ENCODE measurements at regions not wholly inside any gene's neighbourhood (a gene's known extent, or its start where the extent isn't known, plus 50 kb on each side); places are given as distances from the start of the nearest gene placed in this dataset.
A peak's percentile ranks its signal among the peaks of the same experiment; 100 is the strongest.

- POLR2A ChIA-PET = no interaction called here
- peak; percentile 19 for FAIRE-seq
- no peak for DNase-seq (ENCODE audit: extremely low read depth in 1 of 4, low spot score in 3 of 4)
- ATAC-seq = no peak
- CTCF ChIA-PET (ENCODE audit: low intra/inter-chr PET ratio) = interaction anchor here (0.7 kb wide), 1 partner anchor 931 kb away, joined by 3 read pairs; no protein-coding TSS in a partner anchor
- no peak overlapping the region for H2AFZ ChIP-seq (ENCODE audit: low read depth, low read length)
- H3K9ac ChIP-seq (ENCODE audit: insufficient read depth in 1 of 2, low read depth in 2 of 2, low read length in 2 of 2) = no peak overlapping the region
- in situ Hi-C loops (cut with MboI) (no loop called here), intact Hi-C loops (cut with micrococcal nuclease) (no loop called here)
- peak; percentile 99 for TF ChIP-seq ZNF512 (tag; IDR thresholded peaks at IDR 0.05)
- TF ChIP-seq RBM17 (IDR thresholded peaks at IDR 0.05; ENCODE audit: borderline replicate concordance, low read depth, low read length) = no peak
- no peak for TF ChIP-seq ESRRB (CRISPR knock-in tag; IDR thresholded peaks at IDR 0.05; ENCODE audit: borderline replicate concordance)
- 0 out of 2 replicates have a peak, but pooled peaks have one; percentile 59 for TF ChIP-seq ZBTB2 (IDR thresholded peaks at IDR 0.05)
- no peak for TF ChIP-seq ZBTB11 (CRISPR knock-in tag; IDR thresholded peaks at IDR 0.05)
- no peak for TF ChIP-seq ZNF668 (CRISPR knock-in tag; IDR thresholded peaks at IDR 0.05)
- peak; percentile 49 for TF ChIP-seq U2AF1 (optimal IDR thresholded peaks at IDR 0.05; ENCODE audit: low read depth, low read length)
- TF ChIP-seq DIDO1 (tag; IDR thresholded peaks at IDR 0.05; ENCODE audit: low read depth) = no peak
- no peak for TF ChIP-seq PHF21A (IDR thresholded peaks at IDR 0.05; ENCODE audit: borderline replicate concordance, low read depth)
- no peak for TF ChIP-seq TSC22D4 (tag; IDR thresholded peaks at IDR 0.05)
- TF ChIP-seq E2F3 (CRISPR knock-in tag; IDR thresholded peaks at IDR 0.05) = no peak
- no peak for TF ChIP-seq BRCA1 (IDR thresholded peaks at IDR 0.05)
- TF ChIP-seq BRCA1 (CRISPR knock-in tag; IDR thresholded peaks at IDR 0.05) = no peak
- 0 out of 2 replicates have a peak, but pooled peaks have one; percentile 19 for TF ChIP-seq PHB2 (IDR thresholded peaks at IDR 0.05; ENCODE audit: low read depth)
- TF ChIP-seq SAP30 (IDR thresholded peaks at IDR 0.05; ENCODE audit: borderline replicate concordance, insufficient read depth, low read depth, low read length, poor library complexity, severe bottlenecking) = no peak
- no peak for TF ChIP-seq STAT5A (IDR thresholded peaks at IDR 0.05; ENCODE audit: borderline replicate concordance, low read length)
- TF ChIP-seq DACH1 (IDR thresholded peaks at IDR 0.05; ENCODE audit: partially characterized antibody) = no peak
- H3K36me3 ChIP-seq (ENCODE audit: control insufficient read depth, insufficient read depth, low read length) = no peaks in the 10 kb centered on the region
- no peak overlapping the region for H3K27ac ChIP-seq (ENCODE audit: extremely low read depth, low read depth, low read length)
- H3K9me3 ChIP-seq (replicated peaks; ENCODE audit: control insufficient read depth, insufficient read depth, low read depth, low read length) = no peaks in the 10 kb centered on the region
- no peaks in the 10 kb centered on the region; the same call in 1 of the 2 replicates for H4K20me1 ChIP-seq (replicated peaks; ENCODE audit: control insufficient read depth, insufficient read depth, low read length)
- H3K27me3 ChIP-seq (ENCODE audit: control insufficient read depth in 2 of 2, insufficient read depth in 2 of 2, low read length in 2 of 2) = peaks cover 2 to 17% of the 10 kb centered on the region in 2 experiments; a peak in 2 of 5 replicates
- no peaks in the 10 kb centered on the region for H3K9me1 ChIP-seq (ENCODE audit: control insufficient read depth, insufficient read depth, low read length)
- BruUV-seq (replicated peaks) = no TSS peak
- H3K4me3 ChIP-seq = no peak overlapping the region
- no peak overlapping the region for H3K4me2 ChIP-seq (ENCODE audit: insufficient read depth, low read length)
- WGBS (ENCODE audit: insufficient coverage, low coverage, missing lambda C conversion rate) = 0% methylated on average over 4 of the region's 4 CpGs
- H3K4me1 ChIP-seq (replicated peaks in 1 of 2; ENCODE audit: control insufficient read depth in 2 of 2, insufficient read depth in 2 of 2, low read length in 2 of 2) = no peaks in the 10 kb centered on the region
- H3K79me2 ChIP-seq (ENCODE audit: control insufficient read depth, insufficient read depth, low read length) = no peaks in the 10 kb centered on the region
These were observed 170.0 kb downstream of the SOD2 start for GRCh38 chr6:159522877-159523547.

Data from K562 (cell line).